SK-N-SH (cell line): ENCODE measurements at regions not wholly inside any gene's neighbourhood (a gene's known extent, or its start where the extent isn't known, plus 50 kb on each side); places are given as distances from the start of the nearest gene placed in this dataset.

Experiments
- CTCF ChIA-PET: fragments of 300-600, 350-600 bp; formaldehyde crosslinking; extraction: SDS; loops from one replicate; lab custom pipeline; 2021; lab: Yijun Ruan, JAX
- POLR2A ChIA-PET: fragments of 350-600 bp; sonication (Branson Sonifier 250); formaldehyde crosslinking; extraction: SDS; loops from one replicate; lab custom pipeline; 2020; ENCODE audit warnings: antibody characterized with exemption, inconsistent platforms; lab: Yijun Ruan, JAX
- DNase-seq: peaks from one replicate; pipeline ENCODE4 v3.0.0; 2012
- H2AFZ ChIP-seq: fragments of 200-600 bp; sonication (generic); 2 replicates; pipeline ENCODE4 v1.8.1; 2016; ENCODE audit warnings: antibody characterized with exemption, mild to moderate bottlenecking, low read depth
- H3F3A ChIP-seq: fragments of 200-600 bp; sonication (generic); replicated peaks from 2 replicates; pipeline ENCODE3; 2016; ENCODE audit warnings: antibody characterized with exemption, mild to moderate bottlenecking; ENCODE audit not compliant: insufficient read depth
- H3K27ac ChIP-seq, 2 experiments: fragments of 200-500 bp in 1 of 2; fragments of 200-600 bp in 1 of 2; sonication (Bioruptor generic) in 1 of 2; sonication (generic), shearing (Covaris generic) in 1 of 2; 2 replicates each; pipeline versions ENCODE4 v1.5.1 to v1.6.1; 2014 to 2016; ENCODE audit warnings: low read depth in 2 of 2, inconsistent platforms in 1 of 2, low read length in 1 of 2, mild to moderate bottlenecking in 1 of 2, mixed read lengths in 1 of 2
- H3K27me3 ChIP-seq: fragments of 200-600 bp; sonication (generic), shearing (Covaris generic); 2 replicates; pipeline ENCODE4 v1.6.1; 2016; ENCODE audit warnings: mixed run types; ENCODE audit not compliant: insufficient read depth
- H3K36me3 ChIP-seq, 2 experiments: fragments of 200-500 bp in 1 of 2; fragments of 200-600 bp in 1 of 2; sonication (Bioruptor generic) in 1 of 2; sonication (generic) in 1 of 2; replicated peaks in 1 of 2; 2 replicates each; pipeline versions ENCODE3 to v1.5.1; 2014 to 2016; ENCODE audit warnings: low read length in 1 of 2, mild to moderate bottlenecking in 1 of 2; ENCODE audit not compliant: insufficient read depth in 2 of 2, control insufficient read depth in 1 of 2
- H3K4me1 ChIP-seq, 2 experiments: fragments of 200-500 bp in 1 of 2; fragments of 200-600 bp in 1 of 2; sonication (Bioruptor generic) in 1 of 2; sonication (generic), shearing (Covaris generic) in 1 of 2; 2 replicates each; pipeline versions ENCODE4 v1.5.1 to v1.6.1; 2014 to 2016; ENCODE audit warnings: low read depth in 1 of 2, low read length in 1 of 2, mixed run types in 1 of 2; ENCODE audit not compliant: insufficient read depth in 2 of 2, control insufficient read depth in 1 of 2
- H3K4me2 ChIP-seq: fragments of 200-600 bp; sonication (generic), shearing (Covaris generic); 2 replicates; pipeline ENCODE4 v1.6.1; 2017; ENCODE audit warnings: mixed run types
- H3K4me3 ChIP-seq, 2 experiments: fragments of 200-500 bp in 1 of 2; fragments of 200-600 bp in 1 of 2; sonication (Bioruptor generic) in 1 of 2; sonication (generic), shearing (Covaris generic) in 1 of 2; 2 replicates each; pipeline versions ENCODE4 v1.5.1 to v1.8.1; 2014 to 2016; ENCODE audit warnings: low read depth in 2 of 2, inconsistent platforms in 1 of 2, low read length in 1 of 2, mild to moderate bottlenecking in 1 of 2, mixed read lengths in 1 of 2, moderate library complexity in 1 of 2
- H3K79me2 ChIP-seq: fragments of 200-600 bp; sonication (generic); 2 replicates; pipeline ENCODE4 v1.8.1; 2017; ENCODE audit warnings: mild to moderate bottlenecking; ENCODE audit not compliant: insufficient read depth
- H3K9ac ChIP-seq: fragments of 200-600 bp; sonication (generic); 2 replicates; pipeline ENCODE4 v1.6.1; 2017; ENCODE audit warnings: mixed run types
- H3K9me2 ChIP-seq: fragments of 200-600 bp; sonication (generic); 2 replicates; pipeline ENCODE4 v1.6.1; 2017; ENCODE audit warnings: mixed run types
- H3K9me3 ChIP-seq: fragments of 200-600 bp; sonication (generic); 2 replicates; pipeline ENCODE4 v1.6.1; 2017; ENCODE audit warnings: mixed run types, mild to moderate bottlenecking, moderate library complexity
- H4K20me1 ChIP-seq: fragments of 200-600 bp; sonication (generic); 2 replicates; pipeline ENCODE4 v1.6.1; 2017; ENCODE audit warnings: mild to moderate bottlenecking, mixed run types; ENCODE audit not compliant: insufficient read depth
- CHD2 ChIP-seq: fragments of 150-350 bp; IDR thresholded peaks from 2 replicates; pipeline ENCODE4 v1.6.1; 2018; ENCODE audit warnings: low read length; ENCODE audit not compliant: partially characterized antibody
- ELF1 ChIP-seq: IDR thresholded peaks from 2 replicates; pipeline ENCODE4 v1.4.0; 2012
- EP300 ChIP-seq, 2 experiments: IDR thresholded peaks; 2 replicates each; pipeline versions ENCODE4 v1.4.0 to v1.6.1; 2012; ENCODE audit warnings: borderline replicate concordance in 1 of 2, low read depth in 1 of 2, low read length in 1 of 2
- EZH2phosphoT487 ChIP-seq: fragments of 200-600 bp; sonication (generic); IDR thresholded peaks from 2 replicates; pipeline ENCODE4 v1.6.1; 2017; ENCODE audit warnings: low read depth, mixed run types, mild to moderate bottlenecking, antibody characterized with exemption, moderate library complexity, borderline replicate concordance
- FOSL2 ChIP-seq: IDR thresholded peaks from 2 replicates; pipeline ENCODE4 v1.4.0; 2012; ENCODE audit warnings: low read depth, mild to moderate bottlenecking, moderate library complexity, borderline replicate concordance
- FOXM1 ChIP-seq: IDR thresholded peaks from 2 replicates; pipeline ENCODE4 v1.4.0; 2012; ENCODE audit warnings: low read depth, mild to moderate bottlenecking
- IRF3 ChIP-seq: fragments of 150-350 bp; IDR thresholded peaks from 2 replicates; pipeline ENCODE4 v1.6.1; 2016; ENCODE audit warnings: mild to moderate bottlenecking, low read depth, low read length
- JUND ChIP-seq: IDR thresholded peaks from 2 replicates; pipeline ENCODE4 v1.4.0; 2012
- MEF2A ChIP-seq: IDR thresholded peaks from 2 replicates; pipeline ENCODE4 v1.4.0; 2012; ENCODE audit warnings: low read depth, borderline replicate concordance
- MXI1 ChIP-seq: IDR thresholded peaks from 2 replicates; pipeline ENCODE4 v1.6.1; 2012; ENCODE audit warnings: mild to moderate bottlenecking, low read depth, low read length, improper control_type of control experiment
- NFIC ChIP-seq: IDR thresholded peaks from 2 replicates; pipeline ENCODE4 v1.4.0; 2012; ENCODE audit warnings: borderline replicate concordance
- NRF1 ChIP-seq: IDR thresholded peaks from 2 replicates; pipeline ENCODE4 v1.6.1; 2012; ENCODE audit warnings: low read depth, mild to moderate bottlenecking, low read length
- RFX5 ChIP-seq: IDR thresholded peaks from 2 replicates; pipeline ENCODE4 v1.6.1; 2012; ENCODE audit warnings: mild to moderate bottlenecking, improper control_type of control experiment, low read length
- SMC3 ChIP-seq: IDR thresholded peaks from 2 replicates; pipeline ENCODE4 v1.6.1; 2012; ENCODE audit warnings: low read depth, low read length, improper control_type of control experiment
- TAF1 ChIP-seq: IDR thresholded peaks from 2 replicates; pipeline ENCODE4 v1.6.1; 2012; ENCODE audit warnings: low read depth, mild to moderate bottlenecking, low read length, moderate library complexity, borderline replicate concordance
- TEAD4 ChIP-seq: IDR thresholded peaks from 2 replicates; pipeline ENCODE4 v1.4.0; 2012; ENCODE audit warnings: mild to moderate bottlenecking, borderline replicate concordance; ENCODE audit not compliant: insufficient read depth
- USF1 ChIP-seq: IDR thresholded peaks from 2 replicates; pipeline ENCODE4 v1.4.0; 2012; ENCODE audit warnings: low read depth, borderline replicate concordance
- ZBTB33 ChIP-seq: IDR thresholded peaks from 2 replicates; pipeline ENCODE4 v1.4.0; 2012; ENCODE audit warnings: low read depth, borderline replicate concordance
- WGBS: methylation state at CpG from one replicate; pipeline ENCODE4 v1.1.6; 2017; ENCODE audit warnings: low lambda C conversion rate; 5-methylcytosine and 5-hydroxymethylcytosine counted together

- Histone ChIP-seq H3K4me3 (no peak overlapping the region), H3K9me3 (no peaks in the 10 kb centered on the region; the same call in 1 of the 2 replicates), H3K27ac (no peak overlapping the region), H4K20me1 (no peaks in the 10 kb centered on the region)
- POLR2A ChIA-PET: no interaction called here
- CTCF ChIA-PET: interaction anchor here (1.4 kb wide), 1 partner anchor 14 kb away, joined by 4 read pairs; no protein-coding TSS in a partner anchor
- WGBS: 33% methylated on average over 3 of the region's 3 CpGs
- TF ChIP-seq JUND: no peak
- TF ChIP-seq NRF1: no peak
- TF ChIP-seq MEF2A: no peak
- no peak for TF ChIP-seq NFIC
- TF ChIP-seq ZBTB33: no peak
- no peak for TF ChIP-seq EZH2phosphoT487
- no peak for TF ChIP-seq TAF1
- TF ChIP-seq RFX5: no peak
- no peak for TF ChIP-seq TEAD4
- no peak for TF ChIP-seq FOSL2
- TF ChIP-seq SMC3: no peak
- TF ChIP-seq ELF1: no peak
- no peak for TF ChIP-seq FOXM1
- TF ChIP-seq USF1: no peak
- no peak for TF ChIP-seq CHD2
- no peak for TF ChIP-seq MXI1
- TF ChIP-seq IRF3: no peak
- no peak for TF ChIP-seq EP300 (IDR thresholded peaks at IDR 0.05; ENCODE audit: borderline replicate concordance in 1 of 2, low read depth in 1 of 2, low read length in 1 of 2)
- TF ChIP-seq, all 33 proteins: peak for 0
- H3K4me2 ChIP-seq: no peak overlapping the region
- H3K9ac ChIP-seq: no peak overlapping the region
- H3K4me1 ChIP-seq: no peaks in the 10 kb centered on the region
- H3F3A ChIP-seq: no peaks in the 10 kb centered on the region
- no peaks in the 10 kb centered on the region for H3K36me3 ChIP-seq
- H2AFZ ChIP-seq: no peak overlapping the region
- H3K27me3 ChIP-seq: no peaks in the 10 kb centered on the region
- H3K79me2 ChIP-seq: no peaks in the 10 kb centered on the region
- H3K9me2 ChIP-seq: no peaks in the 10 kb centered on the region
- no peak for DNase-seq
Measured at GRCh38 chr10:84701370-84701720, 373.0 kb downstream of the CCSER2 start.
